ENCODE measurements at regions not wholly inside any gene's neighbourhood (a gene's known extent, or its start where the extent isn't known, plus 50 kb on each side); places are given as distances from the start of the nearest gene placed in this dataset.

GRCh38 chr2:12175323-12175722 lies 428.9 kb downstream of the LPIN1 start:
- H3K4me3 ChIP-seq (ENCODE audit: low read length): no peak overlapping the region
- DNase-seq (ENCODE audit: low read depth, low spot score): no peak
- no peaks in the 10 kb centered on the region for H3K27me3 ChIP-seq (ENCODE audit: control insufficient read depth, insufficient read depth, low read length)
- no peaks in the 10 kb centered on the region for H3K36me3 ChIP-seq (ENCODE audit: control insufficient read depth, insufficient read depth, low read length)
- WGBS (ENCODE audit: insufficient coverage, insufficient read length): no CpG with 5 or more reads among the region's 2 CpGs
- no peak overlapping the region for H3K27ac ChIP-seq (ENCODE audit: low read length)
- H3K9me3 ChIP-seq (ENCODE audit: control insufficient read depth, insufficient read depth, low read length): no peaks in the 10 kb centered on the region
- 0 out of 2 replicates have a peak, but pooled peaks cover 1% of the 10 kb centered on the region for H3K4me1 ChIP-seq (ENCODE audit: control insufficient read depth, insufficient read depth, low read length)

- no CpG with 5 or more reads among the region's 9 CpGs for WGBS (ENCODE audit: insufficient coverage, insufficient read length)
- H3K4me1 ChIP-seq (ENCODE audit: control insufficient read depth, insufficient read depth, low read length): 0 out of 2 replicates have a peak, but pooled peaks cover 1% of the 10 kb centered on the region
- no peak overlapping the region for H3K4me3 ChIP-seq (ENCODE audit: low read length)
- no peaks in the 10 kb centered on the region for H3K27me3 ChIP-seq (ENCODE audit: control insufficient read depth, insufficient read depth, low read length)
- no peaks in the 10 kb centered on the region for H3K36me3 ChIP-seq (ENCODE audit: control insufficient read depth, insufficient read depth, low read length)
- no peak overlapping the region for H3K27ac ChIP-seq (ENCODE audit: low read length)
- no peak for DNase-seq (ENCODE audit: low read depth, low spot score)
- no peaks in the 10 kb centered on the region for H3K9me3 ChIP-seq (ENCODE audit: control insufficient read depth, insufficient read depth, low read length)
Observed at GRCh38 chr2:12176623-12177454, 430.4 kb downstream of the LPIN1 start.

GRCh38 chr2:12177455-12178288 lies 431.2 kb downstream of the LPIN1 start:
- WGBS (ENCODE audit: insufficient coverage, insufficient read length): no CpG with 5 or more reads among the region's 4 CpGs
- Histone ChIP-seq H3K9me3 (ENCODE audit: control insufficient read depth, insufficient read depth, low read length) (no peaks in the 10 kb centered on the region), H3K4me3 (ENCODE audit: low read length) (no peak overlapping the region), H3K4me1 (ENCODE audit: control insufficient read depth, insufficient read depth, low read length) (0 out of 2 replicates have a peak, but pooled peaks cover 1% of the 10 kb centered on the region), H3K27me3 (ENCODE audit: control insufficient read depth, insufficient read depth, low read length) (no peaks in the 10 kb centered on the region), H3K27ac (ENCODE audit: low read length) (no peak overlapping the region), H3K36me3 (ENCODE audit: control insufficient read depth, insufficient read depth, low read length) (no peaks in the 10 kb centered on the region)
- no peak for DNase-seq (ENCODE audit: low read depth, low spot score)

- no peak for DNase-seq (ENCODE audit: low read depth, low spot score)
- Histone ChIP-seq H3K4me1 (ENCODE audit: control insufficient read depth, insufficient read depth, low read length) (0 out of 2 replicates have a peak, but pooled peaks cover 1% of the 10 kb centered on the region), H3K27me3 (ENCODE audit: control insufficient read depth, insufficient read depth, low read length) (no peaks in the 10 kb centered on the region), H3K27ac (ENCODE audit: low read length) (no peak overlapping the region), H3K36me3 (ENCODE audit: control insufficient read depth, insufficient read depth, low read length) (no peaks in the 10 kb centered on the region), H3K4me3 (ENCODE audit: low read length) (no peak overlapping the region), H3K9me3 (ENCODE audit: control insufficient read depth, insufficient read depth, low read length) (no peaks in the 10 kb centered on the region)
- no CpG with 5 or more reads among the region's 6 CpGs for WGBS (ENCODE audit: insufficient coverage, insufficient read length)
Observed at GRCh38 chr2:12178289-12179080, 432.1 kb downstream of the LPIN1 start.

- Histone ChIP-seq H3K27ac (ENCODE audit: low read length) (no peak overlapping the region), H3K36me3 (ENCODE audit: control insufficient read depth, insufficient read depth, low read length) (no peaks in the 10 kb centered on the region), H3K27me3 (ENCODE audit: control insufficient read depth, insufficient read depth, low read length) (no peaks in the 10 kb centered on the region), H3K4me1 (ENCODE audit: control insufficient read depth, insufficient read depth, low read length) (0 out of 2 replicates have a peak, but pooled peaks cover 1% of the 10 kb centered on the region), H3K4me3 (ENCODE audit: low read length) (no peak overlapping the region), H3K9me3 (ENCODE audit: control insufficient read depth, insufficient read depth, low read length) (no peaks in the 10 kb centered on the region)
- WGBS (ENCODE audit: insufficient coverage, insufficient read length): no CpG with 5 or more reads among the region's 2 CpGs
- no peak for DNase-seq (ENCODE audit: low read depth, low spot score)
Observed at GRCh38 chr2:12180031-12180430, 433.6 kb downstream of the LPIN1 start.

- Histone ChIP-seq H3K9me3 (ENCODE audit: control insufficient read depth, insufficient read depth, low read length) (no peaks in the 10 kb centered on the region), H3K4me1 (ENCODE audit: control insufficient read depth, insufficient read depth, low read length) (no peaks in the 10 kb centered on the region), H3K36me3 (ENCODE audit: control insufficient read depth, insufficient read depth, low read length) (no peaks in the 10 kb centered on the region), H3K27me3 (ENCODE audit: control insufficient read depth, insufficient read depth, low read length) (no peaks in the 10 kb centered on the region), H3K27ac (ENCODE audit: low read length) (no peak overlapping the region), H3K4me3 (ENCODE audit: low read length) (no peak overlapping the region)
- WGBS (ENCODE audit: insufficient coverage, insufficient read length): no CpG with 5 or more reads among the region's 3 CpGs
- DNase-seq (ENCODE audit: low read depth, low spot score): no peak
Observed at GRCh38 chr2:12183032-12183645, 436.7 kb downstream of the LPIN1 start.

GRCh38 chr2:12192762-12193161 lies 446.3 kb downstream of the LPIN1 start:
- WGBS (ENCODE audit: insufficient coverage, insufficient read length): no CpG with 5 or more reads among the region's 5 CpGs
- no peak overlapping the region for H3K27ac ChIP-seq (ENCODE audit: low read length)
- H3K4me3 ChIP-seq (ENCODE audit: low read length): no peak overlapping the region
- H3K36me3 ChIP-seq (ENCODE audit: control insufficient read depth, insufficient read depth, low read length): no peaks in the 10 kb centered on the region
- DNase-seq (ENCODE audit: low read depth, low spot score): no peak
- no peaks in the 10 kb centered on the region for H3K27me3 ChIP-seq (ENCODE audit: control insufficient read depth, insufficient read depth, low read length)
- H3K9me3 ChIP-seq (ENCODE audit: control insufficient read depth, insufficient read depth, low read length): no peaks in the 10 kb centered on the region
- no peaks in the 10 kb centered on the region for H3K4me1 ChIP-seq (ENCODE audit: control insufficient read depth, insufficient read depth, low read length)

GRCh38 chr2:12194968-12195367 lies 448.5 kb downstream of the LPIN1 start:
- no peaks in the 10 kb centered on the region for H3K9me3 ChIP-seq (ENCODE audit: control insufficient read depth, insufficient read depth, low read length)
- H3K4me3 ChIP-seq (ENCODE audit: low read length): no peak overlapping the region
- DNase-seq (ENCODE audit: low read depth, low spot score): no peak
- no peak overlapping the region for H3K27ac ChIP-seq (ENCODE audit: low read length)
- no peaks in the 10 kb centered on the region for H3K4me1 ChIP-seq (ENCODE audit: control insufficient read depth, insufficient read depth, low read length)
- no CpG with 5 or more reads among the region's 1 CpG for WGBS (ENCODE audit: insufficient coverage, insufficient read length)
- no peaks in the 10 kb centered on the region for H3K36me3 ChIP-seq (ENCODE audit: control insufficient read depth, insufficient read depth, low read length)
- no peaks in the 10 kb centered on the region for H3K27me3 ChIP-seq (ENCODE audit: control insufficient read depth, insufficient read depth, low read length)

GRCh38 chr2:12196495-12196894 lies 450.1 kb downstream of the LPIN1 start:
- Histone ChIP-seq H3K27me3 (ENCODE audit: control insufficient read depth, insufficient read depth, low read length) (no peaks in the 10 kb centered on the region), H3K9me3 (ENCODE audit: control insufficient read depth, insufficient read depth, low read length) (no peaks in the 10 kb centered on the region), H3K4me1 (ENCODE audit: control insufficient read depth, insufficient read depth, low read length) (no peaks in the 10 kb centered on the region), H3K36me3 (ENCODE audit: control insufficient read depth, insufficient read depth, low read length) (no peaks in the 10 kb centered on the region), H3K4me3 (ENCODE audit: low read length) (no peak overlapping the region), H3K27ac (ENCODE audit: low read length) (no peak overlapping the region)
- no peak for DNase-seq (ENCODE audit: low read depth, low spot score)
- no CpG with 5 or more reads among the region's 1 CpG for WGBS (ENCODE audit: insufficient coverage, insufficient read length)

- Histone ChIP-seq H3K27me3 (ENCODE audit: control insufficient read depth, insufficient read depth, low read length) (no peaks in the 10 kb centered on the region), H3K4me3 (ENCODE audit: low read length) (no peak overlapping the region), H3K36me3 (ENCODE audit: control insufficient read depth, insufficient read depth, low read length) (no peaks in the 10 kb centered on the region), H3K9me3 (ENCODE audit: control insufficient read depth, insufficient read depth, low read length) (no peaks in the 10 kb centered on the region), H3K4me1 (ENCODE audit: control insufficient read depth, insufficient read depth, low read length) (no peaks in the 10 kb centered on the region), H3K27ac (ENCODE audit: low read length) (no peak overlapping the region)
- no peak for DNase-seq (ENCODE audit: low read depth, low spot score)
- WGBS (ENCODE audit: insufficient coverage, insufficient read length): no CpG with 5 or more reads among the region's 1 CpG
Observed at GRCh38 chr2:12197133-12197532, 450.7 kb downstream of the LPIN1 start.

Measured in iPS DF 6.9 (cell line).